GM19455 (cell line): ENCODE measurements at regions not wholly inside any gene's neighbourhood (a gene's known extent, or its start where the extent isn't known, plus 50 kb on each side); places are given as distances from the start of the nearest gene placed in this dataset.

Experiments
- ATAC-seq: cut with Tn5 transposase; IDR thresholded peaks from one replicate; pipeline ENCODE4 v1.9.1; 2021; ENCODE audit not compliant: unreplicated experiment

DNA sequence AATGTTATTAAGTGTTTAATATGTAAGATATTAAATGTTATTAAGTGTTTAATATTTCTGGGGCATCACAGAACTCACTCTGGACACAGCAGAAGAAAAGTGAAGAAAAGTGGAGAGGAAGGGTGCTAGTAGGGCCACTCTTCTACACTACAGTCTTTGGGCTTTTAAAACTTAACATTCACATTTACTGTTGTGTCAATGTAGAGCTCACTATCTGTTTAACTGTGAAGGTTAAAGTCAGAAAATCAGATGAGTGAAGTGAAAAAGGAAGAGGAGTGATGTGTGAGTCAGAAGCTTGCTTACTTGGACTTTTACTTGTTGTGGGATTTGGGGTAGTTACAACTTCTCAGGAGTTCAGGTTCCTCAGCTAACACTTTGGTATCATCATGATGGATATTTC is 145.3 kb upstream of the DNAJC19 start:
- no peak for ATAC-seq

DNA sequence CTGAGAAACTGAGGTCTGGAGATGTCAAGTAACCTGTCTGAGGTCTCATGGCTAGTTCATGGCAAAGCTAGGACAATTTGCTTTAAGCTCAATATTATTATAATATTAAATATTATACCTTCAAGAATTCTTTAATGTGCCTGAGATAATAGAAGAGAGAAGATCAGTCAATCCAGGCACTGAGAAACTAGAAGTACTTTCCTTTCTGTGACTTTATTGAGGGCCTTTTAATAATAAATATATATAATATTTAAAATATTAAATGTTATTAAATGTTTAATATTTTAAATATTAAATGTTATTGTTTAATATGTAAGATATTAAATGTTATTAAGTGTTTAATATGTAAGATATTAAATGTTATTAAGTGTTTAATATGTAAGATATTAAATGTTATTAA is 144.3 kb upstream of the DNAJC19 start:
- no peak for ATAC-seq

DNA sequence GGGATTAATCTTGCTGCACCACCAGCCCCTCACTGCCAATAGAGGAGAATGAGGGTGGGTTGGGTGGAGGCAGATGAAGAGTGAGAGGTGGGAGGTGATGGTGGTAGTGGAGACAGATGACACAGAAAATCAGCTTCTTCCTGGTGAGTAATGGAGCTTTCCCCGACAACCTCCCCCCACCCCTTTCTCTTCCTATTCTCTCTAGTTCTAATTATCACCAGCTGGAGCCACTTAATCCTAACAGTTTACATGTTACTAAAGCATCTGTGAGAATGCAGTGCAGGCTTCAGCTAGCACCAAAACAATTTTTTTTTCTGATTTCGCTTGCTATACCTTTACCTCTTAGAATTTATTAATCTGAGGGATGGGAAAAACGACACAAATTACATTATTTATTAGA is 116.1 kb upstream of the DNAJC19 start:
- no peak for ATAC-seq

DNA sequence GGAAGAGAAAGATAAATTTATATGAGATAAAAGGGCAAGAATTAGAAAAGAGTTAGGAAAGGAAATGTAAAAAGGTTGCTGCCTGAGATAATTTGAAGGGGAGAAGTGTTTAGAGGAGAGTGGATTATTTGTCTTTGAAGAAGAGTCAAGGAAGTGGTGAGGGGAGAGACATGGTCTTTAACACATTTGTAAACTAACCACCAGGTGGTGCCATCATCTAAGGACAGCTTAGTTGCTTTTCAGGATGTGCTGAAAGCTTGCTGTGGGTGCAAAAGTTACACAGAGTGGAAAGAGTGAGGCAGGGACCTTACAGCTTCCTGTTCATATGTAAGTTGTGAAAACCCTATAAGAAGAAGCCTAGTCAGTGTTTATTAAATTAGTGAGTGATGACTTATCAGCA is 114.1 kb upstream of the DNAJC19 start:
- ATAC-seq: no peak

DNA sequence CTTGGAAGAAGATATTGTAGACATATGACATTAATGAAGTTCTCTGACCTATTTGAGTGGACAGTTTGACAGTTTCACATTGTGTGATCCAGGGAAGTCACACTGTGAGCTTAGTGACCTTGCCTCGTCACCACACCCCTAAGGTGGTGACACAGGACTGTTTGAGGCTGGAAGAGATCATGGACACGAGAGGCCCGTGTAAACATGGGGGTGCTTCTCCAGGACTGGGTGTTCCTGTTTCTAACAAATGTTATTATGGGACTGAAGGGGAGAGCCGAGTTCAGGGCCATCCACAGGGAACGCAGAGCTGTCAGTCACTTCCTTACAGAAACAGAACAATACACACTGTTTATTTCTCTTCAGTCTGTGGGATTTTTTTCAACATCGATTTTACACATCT is 96.5 kb upstream of the DNAJC19 start:
- no peak for ATAC-seq

DNA sequence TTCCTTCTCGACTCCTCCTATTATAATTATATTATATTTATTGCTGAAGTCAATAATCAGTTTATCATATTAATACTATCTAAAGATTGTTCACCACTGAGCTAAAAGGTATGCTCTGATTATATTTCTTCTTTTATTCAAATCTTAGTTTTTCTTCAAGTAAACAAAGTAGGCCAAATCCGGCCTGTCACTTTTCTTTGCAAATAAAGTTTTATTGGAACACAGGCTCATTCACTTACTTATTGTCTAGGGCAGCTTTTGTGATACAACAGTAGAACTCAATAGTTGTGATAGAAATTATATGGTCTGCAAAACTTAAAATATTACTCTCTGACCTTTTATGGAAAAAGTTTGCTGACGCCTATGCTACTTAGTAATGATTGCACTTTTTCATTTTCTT is 92.4 kb upstream of the DNAJC19 start:
- ATAC-seq: no peak

DNA sequence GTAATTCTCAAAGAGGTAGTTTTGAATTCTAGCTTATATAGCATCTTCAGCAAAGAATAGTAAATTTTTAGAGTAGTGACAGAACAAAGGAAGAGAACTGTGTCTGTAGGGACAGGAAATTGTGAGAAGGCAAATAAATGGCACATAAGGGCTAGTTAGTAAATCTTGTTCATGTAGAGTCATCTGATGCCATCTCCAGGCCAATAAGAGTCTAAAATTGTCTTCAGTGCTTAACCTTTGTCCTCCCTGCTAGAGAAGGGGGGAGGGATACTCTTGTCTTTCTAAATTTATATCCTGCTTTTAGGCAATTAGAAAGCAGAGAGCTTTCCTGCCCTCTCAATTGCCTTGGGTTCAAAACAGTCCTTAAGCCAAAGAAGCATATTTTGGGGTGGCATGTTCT is 87.0 kb upstream of the DNAJC19 start:
- no peak for ATAC-seq

DNA sequence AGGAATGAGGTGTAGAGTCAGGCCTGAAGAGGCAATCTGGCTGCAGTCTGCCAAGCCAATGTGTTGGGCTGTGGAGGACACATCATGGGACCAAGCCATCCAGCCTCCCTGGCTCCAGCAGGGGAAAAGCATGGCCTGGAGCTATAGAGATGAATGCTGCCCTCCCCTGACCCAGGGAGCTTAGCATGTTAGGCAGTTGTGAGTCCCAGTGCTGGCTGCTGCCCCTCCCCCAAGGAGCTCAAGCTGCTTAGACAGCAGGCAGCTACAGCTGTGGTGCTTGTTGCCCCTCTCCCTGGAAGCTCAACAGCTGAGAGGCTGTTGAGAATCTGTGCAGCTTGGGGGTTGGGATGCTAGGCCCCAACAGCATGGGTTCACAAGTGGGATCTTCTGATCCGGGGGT is 85.6 kb upstream of the DNAJC19 start:
- no peak for ATAC-seq

DNA sequence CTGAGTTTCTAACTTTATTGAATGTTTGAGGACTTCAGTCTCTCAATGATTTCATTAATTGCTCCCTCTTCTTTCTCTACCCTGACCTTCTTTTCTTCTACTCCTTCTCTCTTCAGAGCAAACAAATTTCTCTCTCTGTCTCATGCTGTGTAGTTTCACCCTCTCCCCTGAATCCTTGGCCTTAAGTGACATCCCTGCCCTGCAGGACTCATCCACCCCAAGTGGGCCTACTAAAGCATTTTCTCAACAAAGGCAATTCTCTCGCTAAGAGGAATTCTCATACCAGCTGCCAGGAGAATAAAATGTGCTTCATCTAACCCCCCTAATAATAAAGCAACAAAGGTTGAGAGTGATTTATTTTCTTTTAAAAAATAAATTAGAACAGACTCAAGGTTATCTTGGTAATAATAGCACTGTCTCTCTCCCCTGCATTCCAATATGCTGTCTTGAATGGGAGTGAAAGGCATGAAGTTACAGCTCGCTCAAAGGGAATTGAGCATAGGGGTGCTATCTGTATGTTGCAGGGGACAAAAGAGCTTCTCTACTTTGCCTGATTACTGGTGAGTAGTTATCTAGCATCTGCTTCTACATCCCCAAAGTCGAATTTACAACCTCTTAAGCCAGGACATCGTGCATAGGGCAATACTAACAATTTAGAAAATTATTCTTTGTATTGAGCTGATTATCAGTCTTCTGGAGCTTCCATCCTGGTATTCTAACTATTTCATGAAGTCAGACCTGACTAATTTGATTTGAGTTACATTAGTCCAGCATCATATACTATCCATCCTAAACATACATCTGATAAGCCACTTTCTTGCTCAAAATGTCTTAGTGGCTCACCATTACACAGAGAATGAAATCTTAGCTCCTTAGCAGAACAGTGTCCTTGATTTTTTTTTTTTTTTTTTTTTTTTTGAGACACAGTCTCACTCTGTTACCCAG is 76.9 kb upstream of the DNAJC19 start:
- ATAC-seq: no peak

DNA sequence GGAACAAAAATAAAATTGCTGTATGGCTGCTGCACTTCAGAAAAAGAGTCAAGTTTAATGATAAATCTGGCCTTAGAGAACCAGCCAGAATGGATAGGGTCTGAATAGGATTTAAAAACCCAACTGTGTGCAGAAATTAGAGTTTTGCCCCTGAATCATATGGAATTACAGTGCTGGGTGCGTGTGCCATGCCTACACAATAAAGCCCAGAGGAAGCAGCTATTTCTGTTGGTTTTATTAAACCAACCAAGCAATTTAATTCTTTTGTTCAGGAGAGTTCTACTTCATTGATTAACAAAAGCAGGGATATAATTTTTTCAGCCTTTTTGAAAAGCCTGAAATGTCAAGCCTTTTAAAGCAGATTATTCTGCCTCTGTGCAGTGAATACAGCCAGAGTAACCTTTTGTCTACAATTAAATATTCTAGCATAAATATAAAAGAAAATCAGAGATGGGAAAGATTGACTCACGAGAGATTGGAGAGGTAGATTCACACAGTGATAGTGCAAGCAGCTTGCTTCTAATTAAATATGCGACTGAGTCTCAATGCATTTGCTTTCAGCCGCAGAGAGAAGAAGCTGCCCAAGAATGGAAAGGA is 66.7 kb upstream of the DNAJC19 start:
- no peak for ATAC-seq

DNA sequence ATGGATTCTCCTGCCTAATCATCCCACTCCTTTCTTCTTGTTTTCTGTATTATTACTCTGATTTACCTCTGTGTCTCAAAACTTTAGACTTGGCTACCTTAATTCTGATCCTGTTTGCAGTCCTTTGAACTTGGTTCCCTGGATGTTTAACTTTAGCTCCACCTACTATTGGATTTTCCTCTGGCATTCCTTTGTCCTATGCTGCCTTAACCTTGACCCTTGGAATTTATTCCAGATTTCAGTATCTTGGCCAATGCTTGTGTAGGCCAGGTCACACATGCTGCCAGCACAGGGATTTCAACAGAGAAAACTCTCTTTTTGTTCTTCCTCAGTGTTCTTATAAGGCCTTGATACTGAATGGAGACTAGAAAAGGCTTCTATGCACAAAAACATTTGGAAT is 65.0 kb upstream of the DNAJC19 start:
- ATAC-seq: no peak

DNA sequence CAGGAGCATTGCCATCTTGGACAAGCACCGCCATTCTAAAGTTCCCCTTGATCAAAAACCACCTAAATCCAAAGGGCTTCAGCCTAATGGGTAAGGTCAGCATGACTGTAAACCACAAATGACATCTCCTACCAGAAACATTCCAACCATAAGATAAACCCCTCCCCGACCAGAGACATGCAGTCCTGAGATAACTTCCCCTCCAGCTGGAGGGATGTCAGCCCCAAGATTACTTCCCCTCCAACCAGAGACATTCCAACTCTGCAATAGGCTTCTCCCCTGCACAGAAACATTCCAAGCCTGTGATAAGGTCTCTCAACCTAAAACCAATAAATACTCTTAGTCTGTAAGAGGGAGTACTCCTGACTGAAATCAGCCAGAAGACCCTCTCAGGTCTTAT is 62.7 kb upstream of the DNAJC19 start:
- no peak for ATAC-seq

DNA sequence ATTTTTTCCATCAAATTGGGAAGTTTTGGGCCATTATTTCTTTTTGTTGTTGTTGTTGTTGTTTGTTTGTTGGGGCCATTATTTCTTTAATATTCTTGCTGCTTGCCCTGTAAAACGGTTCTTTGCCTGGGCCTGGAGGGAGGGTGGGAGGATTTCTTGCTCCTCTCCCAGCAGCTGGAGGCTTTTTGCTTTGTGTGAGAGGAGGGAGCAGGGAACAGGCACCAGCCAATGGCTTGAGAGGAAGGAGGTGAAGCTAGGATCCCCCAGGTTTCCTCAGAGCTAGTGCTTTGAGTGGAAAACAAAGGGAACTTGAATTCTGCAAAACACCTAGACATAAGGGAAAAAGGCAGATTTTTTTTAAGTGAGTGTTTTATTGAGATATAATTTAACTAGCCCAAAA is 61.2 kb upstream of the DNAJC19 start:
- ATAC-seq: no peak

DNA sequence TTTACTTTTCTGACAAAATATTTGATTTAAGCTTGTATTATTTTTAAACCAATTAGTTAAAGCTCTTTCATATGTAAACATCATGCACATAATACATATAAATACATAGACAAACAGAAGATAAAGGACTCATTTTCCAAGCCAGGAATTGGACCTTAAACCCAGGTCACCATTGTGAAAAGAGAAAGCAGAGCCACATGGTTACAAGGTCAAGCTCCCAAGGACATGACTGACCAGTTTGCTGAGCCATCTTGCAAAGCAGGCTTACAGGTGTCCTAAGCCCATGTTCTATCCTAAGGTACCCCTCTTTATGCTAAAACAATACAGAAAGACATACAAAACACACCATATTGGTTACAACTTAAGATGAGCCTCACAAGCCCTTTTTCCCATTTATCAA is 50.5 kb upstream of the DNAJC19 start:
- no peak for ATAC-seq
